ENCODE measurements at regions not wholly inside any gene's neighbourhood (a gene's known extent, or its start where the extent isn't known, plus 50 kb on each side); places are given as distances from the start of the nearest gene placed in this dataset.

DNA sequence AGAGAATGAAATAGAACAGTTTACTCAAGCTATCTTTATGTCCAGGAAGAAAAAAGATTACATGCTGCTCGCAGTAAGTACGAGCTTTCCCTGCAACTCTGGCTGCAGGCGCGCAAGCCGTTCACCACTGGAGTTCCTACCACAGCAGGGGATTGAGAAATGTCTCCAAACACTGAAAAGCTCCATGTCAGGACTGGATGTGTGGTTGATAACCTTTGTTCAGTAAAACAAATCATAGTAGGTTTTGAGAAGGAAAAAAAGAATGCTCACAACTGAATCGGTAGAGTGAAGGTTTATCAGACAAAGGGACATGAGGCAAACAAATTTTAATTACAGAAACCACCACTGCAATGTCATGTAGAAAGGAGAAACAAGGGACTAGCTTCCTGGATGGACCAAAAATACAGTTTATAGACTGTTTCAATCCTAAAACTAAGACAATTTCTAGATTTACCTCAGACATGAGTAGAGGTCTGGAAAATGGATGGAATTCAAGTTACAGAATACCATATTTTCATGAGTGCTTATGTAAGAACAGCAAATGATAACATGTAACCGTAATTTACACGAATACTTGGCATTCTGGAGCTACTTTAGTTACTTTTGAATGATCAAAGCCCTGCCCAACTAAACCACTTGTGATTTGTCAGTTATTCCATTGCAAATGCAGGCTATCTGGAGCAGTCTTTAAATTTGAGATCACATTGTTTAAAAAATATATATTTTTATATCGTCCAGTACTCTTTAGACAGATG lies 471.1 kb downstream of the SHQ1 start:
- Histone ChIP-seq H3K9ac (replicated peaks; ENCODE audit: extremely low read depth, insufficient read depth, low read length) (no peak overlapping the region), H3K4me2 (ENCODE audit: insufficient read depth, low read length) (no peak overlapping the region), H3K4me3 (replicated peaks in 1 of 3; ENCODE audit: insufficient read depth in 1 of 3, low read depth in 1 of 3, low read length in 3 of 3) (no peak overlapping the region), H3K27ac (ENCODE audit: insufficient read depth, low read depth, low read length) (no peak overlapping the region), H3K36me3 (ENCODE audit: control insufficient read depth in 2 of 2, extremely low read depth in 1 of 2, insufficient read depth in 2 of 2, low read length in 2 of 2) (peaks cover 3 to 6% of the 10 kb centered on the region in 2 experiments), H3K9me1 (replicated peaks; ENCODE audit: control insufficient read depth, extremely low read depth, insufficient read depth, low read length) (no peaks in the 10 kb centered on the region), H3K79me2 (ENCODE audit: control insufficient read depth, insufficient read depth, low read length) (peaks cover 16% of the 10 kb centered on the region), H3K27me3 (ENCODE audit: control insufficient read depth in 2 of 2, insufficient read depth in 2 of 2, low read length in 2 of 2) (no peaks in the 10 kb centered on the region), H2AFZ (ENCODE audit: low read depth, low read length) (no peak overlapping the region), H3K4me1 (ENCODE audit: control insufficient read depth, extremely low read depth, insufficient read depth, low read length) (peaks cover 11% of the 10 kb centered on the region), H4K20me1 (replicated peaks; ENCODE audit: control insufficient read depth, extremely low read depth, insufficient read depth, low read length) (no peaks in the 10 kb centered on the region), H3K9me3 (replicated peaks; ENCODE audit: control insufficient read depth, insufficient read depth, low read length) (no peaks in the 10 kb centered on the region)
- no peak for FAIRE-seq
- POLR2A ChIA-PET: interaction anchor here (0.6 kb wide), 1 partner anchor 453 kb away, joined by 3 read pairs; no protein-coding TSS in a partner anchor
- dilution Hi-C loops (cut with MboI; ENCODE audit: extremely low pct_ligation_motif_present, low sequenced_read_pairs) (no loop called here), intact Hi-C loops (cut with micrococcal nuclease) (no loop called here)
- no peak for DNase-seq (ENCODE audit: low read depth, low spot score)
- TF ChIP-seq MYC (IDR thresholded peaks at IDR 0.05; ENCODE audit: low read depth, low read length): no peak
- no peak for TF ChIP-seq JUN (IDR thresholded peaks at IDR 0.05; ENCODE audit: borderline replicate concordance, insufficient read depth, insufficient read length, low read depth)
- no peak for TF ChIP-seq MAX (IDR thresholded peaks at IDR 0.05; ENCODE audit: insufficient read depth, insufficient read length)
- TF ChIP-seq, protein P1, sequence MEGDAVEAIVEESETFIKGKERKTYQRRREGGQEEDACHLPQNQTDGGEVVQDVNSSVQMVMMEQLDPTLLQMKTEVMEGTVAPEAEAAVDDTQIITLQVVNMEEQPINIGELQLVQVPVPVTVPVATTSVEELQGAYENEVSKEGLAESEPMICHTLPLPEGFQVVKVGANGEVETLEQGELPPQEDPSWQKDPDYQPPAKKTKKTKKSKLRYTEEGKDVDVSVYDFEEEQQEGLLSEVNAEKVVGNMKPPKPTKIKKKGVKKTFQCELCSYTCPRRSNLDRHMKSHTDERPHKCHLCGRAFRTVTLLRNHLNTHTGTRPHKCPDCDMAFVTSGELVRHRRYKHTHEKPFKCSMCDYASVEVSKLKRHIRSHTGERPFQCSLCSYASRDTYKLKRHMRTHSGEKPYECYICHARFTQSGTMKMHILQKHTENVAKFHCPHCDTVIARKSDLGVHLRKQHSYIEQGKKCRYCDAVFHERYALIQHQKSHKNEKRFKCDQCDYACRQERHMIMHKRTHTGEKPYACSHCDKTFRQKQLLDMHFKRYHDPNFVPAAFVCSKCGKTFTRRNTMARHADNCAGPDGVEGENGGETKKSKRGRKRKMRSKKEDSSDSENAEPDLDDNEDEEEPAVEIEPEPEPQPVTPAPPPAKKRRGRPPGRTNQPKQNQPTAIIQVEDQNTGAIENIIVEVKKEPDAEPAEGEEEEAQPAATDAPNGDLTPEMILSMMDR (IDR thresholded peaks at IDR 0.05; ENCODE audit: extremely low read depth in 1 of 2, insufficient read depth in 1 of 2, low read depth in 1 of 2, low read length in 2 of 2): no peak
- no peak for TF ChIP-seq POLR2A (IDR thresholded peaks at IDR 0.05; ENCODE audit: low read depth, low read length)
- no peak for TF ChIP-seq GATA2 (IDR thresholded peaks at IDR 0.05; ENCODE audit: insufficient read depth, insufficient read length, low read depth, low read length)
- no peak for TF ChIP-seq EZH2 (IDR thresholded peaks at IDR 0.05; ENCODE audit: borderline replicate concordance, low read depth, low read length, severe bottlenecking)
- TF ChIP-seq POLR2AphosphoS5 (IDR thresholded peaks at IDR 0.05; ENCODE audit: insufficient read depth, low read depth, low read length): no peak
- TF ChIP-seq FOS (IDR thresholded peaks at IDR 0.05; ENCODE audit: borderline replicate concordance, insufficient read depth, low read length): no peak
- CTCF ChIA-PET: interaction anchor here (0.6 kb wide), 1 partner anchor 13 kb away, joined by 3 read pairs; no protein-coding TSS in a partner anchor
- BruUV-seq (replicated peaks): no TSS peak

Data from endothelial cell of umbilical vein (primary cell).